Right lobe of liver (tissue), 6 donors: ENCODE measurements at regions not wholly inside any gene's neighbourhood (a gene's known extent, or its start where the extent isn't known, plus 50 kb on each side); places are given as distances from the start of the nearest gene placed in this dataset.
A peak's percentile ranks its signal among the peaks of the same experiment; 100 is the strongest.

Source experiments
- ATAC-seq, 4 donors: fragments of 200-7000 bp; cut with Tn5 transposase; one replicate each; pipeline ENCODE4 v1.9.1; 2020; ENCODE audit warnings: mild to moderate bottlenecking in 4 of 4, moderate library complexity in 4 of 4
- DNase-seq, 3 donors: peaks; one replicate each; pipeline ENCODE4 v3.0.0-alpha.2; 2020
- H3K27ac ChIP-seq, 3 donors: fragments of 200-600 bp; one replicate each; pipeline ENCODE4 v1.8.0; 2022
- H3K27me3 ChIP-seq, 2 donors: fragments of 200-600 bp; one replicate each; pipeline ENCODE4 v1.8.0; 2022
- H3K36me3 ChIP-seq, 4 donors: fragments of 200-600 bp; sonication (generic) in 1 of 4; one replicate each; pipeline versions ENCODE4 v1.5.1 to v1.8.0; 2017 to 2022; ENCODE audit warnings: control low read depth in 1 of 4
- H3K4me1 ChIP-seq, 4 donors: fragments of 200-600 bp; sonication (generic) in 1 of 4; one replicate each; pipeline versions ENCODE4 v1.5.1 to v1.8.0; 2017 to 2022; ENCODE audit warnings: control low read depth in 1 of 4
- H3K4me3 ChIP-seq, 3 donors: fragments of 200-600 bp; one replicate each; pipeline ENCODE4 v1.8.0; 2022
- H3K9me3 ChIP-seq, 4 donors: fragments of 200-600 bp; sonication (generic) in 1 of 4; one replicate each; pipeline versions ENCODE4 v1.5.1 to v1.8.0; 2017 to 2022; ENCODE audit warnings: control low read depth in 1 of 4
- POLR2A ChIP-seq: fragments of 450-650 bp; IDR thresholded peaks from one replicate; pipeline ENCODE4 v1.6.1; 2017; ENCODE audit warnings: antibody characterized with exemption, mild to moderate bottlenecking
- WGBS: methylation state at CpG from one replicate; pipeline ENCODE4 v1.1.6; 2018; ENCODE audit warnings: low coverage, low lambda C conversion rate; ENCODE audit not compliant: insufficient coverage; ENCODE audit errors: missing lambda C conversion rate; 5-methylcytosine and 5-hydroxymethylcytosine counted together
- intact Hi-C, 2 donors: fragments of 100-400 bp; cut with DNase I; formaldehyde crosslinking; loops; one replicate each; pipeline versions ENCODE4 v1.11.2 to v1.14.1; 2022
- TF ChIP-seq, protein P1 (sequence below), 4 donors: fragments of 200-600 bp in 3 of 4; fragments of 450-650 bp in 1 of 4; IDR thresholded peaks; one replicate each; pipeline versions ENCODE4 v1.5.1 to v1.8.0; 2016 to 2022; ENCODE audit warnings: antibody characterized with exemption in 4 of 4, mild to moderate bottlenecking in 2 of 4
- donor health status: DM: no; HTN: yes; CAD: no.
- donor health status: DM: no; HTN: no; CAD: no.
- donor health status: DM: no; HTN: no; CAD: no.
- donor health status: DM: no; HTN: yes; CAD: no.
- donor health status: DM: no; HTN: yes; CAD: no.

GRCh38 chrX:39308126-39308525 lies 506.9 kb downstream of the MID1IP1 start:
- H3K4me3 ChIP-seq, result no peak overlapping the region
- no peaks in the 10 kb centered on the region for H3K36me3 ChIP-seq
- H3K27ac ChIP-seq, result no peak overlapping the region
- TF ChIP-seq, protein P1, sequence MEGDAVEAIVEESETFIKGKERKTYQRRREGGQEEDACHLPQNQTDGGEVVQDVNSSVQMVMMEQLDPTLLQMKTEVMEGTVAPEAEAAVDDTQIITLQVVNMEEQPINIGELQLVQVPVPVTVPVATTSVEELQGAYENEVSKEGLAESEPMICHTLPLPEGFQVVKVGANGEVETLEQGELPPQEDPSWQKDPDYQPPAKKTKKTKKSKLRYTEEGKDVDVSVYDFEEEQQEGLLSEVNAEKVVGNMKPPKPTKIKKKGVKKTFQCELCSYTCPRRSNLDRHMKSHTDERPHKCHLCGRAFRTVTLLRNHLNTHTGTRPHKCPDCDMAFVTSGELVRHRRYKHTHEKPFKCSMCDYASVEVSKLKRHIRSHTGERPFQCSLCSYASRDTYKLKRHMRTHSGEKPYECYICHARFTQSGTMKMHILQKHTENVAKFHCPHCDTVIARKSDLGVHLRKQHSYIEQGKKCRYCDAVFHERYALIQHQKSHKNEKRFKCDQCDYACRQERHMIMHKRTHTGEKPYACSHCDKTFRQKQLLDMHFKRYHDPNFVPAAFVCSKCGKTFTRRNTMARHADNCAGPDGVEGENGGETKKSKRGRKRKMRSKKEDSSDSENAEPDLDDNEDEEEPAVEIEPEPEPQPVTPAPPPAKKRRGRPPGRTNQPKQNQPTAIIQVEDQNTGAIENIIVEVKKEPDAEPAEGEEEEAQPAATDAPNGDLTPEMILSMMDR (IDR thresholded peaks at IDR 0.05), result no peak
- TF ChIP-seq POLR2A, result no peak
- DNase-seq (no peak), ATAC-seq (no peak)
- no peaks in the 10 kb centered on the region for H3K27me3 ChIP-seq
- WGBS, result 33% methylated on average over 1 of the region's 1 CpG
- H3K9me3 ChIP-seq, result no peaks in the 10 kb centered on the region
- H3K4me1 ChIP-seq, result no peaks in the 10 kb centered on the region
- intact Hi-C loops, result no loop called here

GRCh38 chrX:39309018-39309635 lies 507.9 kb downstream of the MID1IP1 start:
- Histone ChIP-seq H3K36me3 (no peaks in the 10 kb centered on the region), H3K9me3 (no peaks in the 10 kb centered on the region), H3K4me3 (no peak overlapping the region), H3K27me3 (no peaks in the 10 kb centered on the region), H3K4me1 (no peaks in the 10 kb centered on the region), H3K27ac (no peak overlapping the region)
- ATAC-seq (no peak), DNase-seq (no peak)
- no peak for TF ChIP-seq POLR2A
- TF ChIP-seq, protein P1 (IDR thresholded peaks at IDR 0.05), result no peak
- intact Hi-C loops, result no loop called here
- 47% methylated on average over 3 of the region's 6 CpGs for WGBS

GRCh38 chrX:39309721-39310152 lies 508.5 kb downstream of the MID1IP1 start:
- no peak for DNase-seq
- H3K27ac ChIP-seq, result no peak overlapping the region
- intact Hi-C loops, result no loop called here

DNA sequence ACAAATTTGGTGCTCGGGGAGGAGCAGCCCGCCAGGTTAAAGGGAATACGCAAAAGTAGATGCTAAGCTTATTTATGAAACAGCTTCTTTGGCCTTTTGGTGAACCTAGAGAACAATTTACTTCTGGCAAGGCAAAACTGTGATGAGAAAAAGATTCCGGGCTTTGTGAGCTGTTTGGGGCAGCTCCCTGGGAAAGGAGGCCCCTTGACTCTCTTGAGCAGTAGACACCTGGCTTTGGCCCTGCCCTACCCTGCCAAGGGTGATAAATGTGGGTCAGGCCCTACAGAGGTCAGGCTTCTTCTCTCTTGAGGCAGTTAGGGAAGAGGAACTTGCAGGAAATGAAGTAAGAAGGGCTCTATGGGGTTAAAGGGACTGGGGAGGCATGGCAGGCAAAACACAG lies 509.6 kb downstream of the MID1IP1 start:
- Histone ChIP-seq H3K36me3 (no peaks in the 10 kb centered on the region), H3K4me3 (no peak overlapping the region), H3K9me3 (peaks cover 0 to 2% (median 0%) of the 10 kb centered on the region in 4 donors), H3K4me1 (no peaks in the 10 kb centered on the region), H3K27ac (no peak overlapping the region), H3K27me3 (no peaks in the 10 kb centered on the region)
- ATAC-seq (no peak), DNase-seq (no peak)
- no peak for TF ChIP-seq POLR2A
- TF ChIP-seq, protein P1 (IDR thresholded peaks at IDR 0.05), result no peak
- intact Hi-C loops, result no loop called here
- 77% methylated on average over 4 of the region's 4 CpGs for WGBS

More at GRCh38 chrX:39309721-39310152, 508.5 kb downstream of the MID1IP1 start:
- TF ChIP-seq, protein P1 (IDR thresholded peaks at IDR 0.05), result no peak
- no peak for TF ChIP-seq POLR2A
- Histone ChIP-seq H3K4me1 (no peaks in the 10 kb centered on the region), H3K9me3 (no peaks in the 10 kb centered on the region), H3K36me3 (no peaks in the 10 kb centered on the region), H3K27me3 (no peaks in the 10 kb centered on the region), H3K4me3 (no peak overlapping the region)
- peak; percentile 23 to 63 (median 49) for ATAC-seq
- WGBS, result 20% methylated on average over 7 of the region's 7 CpGs

- no peaks in the 10 kb centered on the region for H3K36me3 ChIP-seq
- H3K27ac ChIP-seq, result no peak overlapping the region
- H3K9me3 ChIP-seq, result peaks cover 0 to 4% (median 0%) of the 10 kb centered on the region in 4 donors
- H3K4me3 ChIP-seq, result no peak overlapping the region
- ATAC-seq (no peak), DNase-seq (no peak)
- intact Hi-C loops, result no loop called here
- TF ChIP-seq, protein P1 (IDR thresholded peaks at IDR 0.05), result no peak
- TF ChIP-seq POLR2A, result no peak
- H3K4me1 ChIP-seq, result no peaks in the 10 kb centered on the region
- WGBS, result 14% methylated on average over 1 of the region's 2 CpGs
- no peaks in the 10 kb centered on the region for H3K27me3 ChIP-seq
Measured at GRCh38 chrX:39311646-39312045, 510.4 kb downstream of the MID1IP1 start.
